ENCODE measurements at regions not wholly inside any gene's neighbourhood (a gene's known extent, or its start where the extent isn't known, plus 50 kb on each side); places are given as distances from the start of the nearest gene placed in this dataset.
A peak's percentile ranks its signal among the peaks of the same experiment; 100 is the strongest.

DNA sequence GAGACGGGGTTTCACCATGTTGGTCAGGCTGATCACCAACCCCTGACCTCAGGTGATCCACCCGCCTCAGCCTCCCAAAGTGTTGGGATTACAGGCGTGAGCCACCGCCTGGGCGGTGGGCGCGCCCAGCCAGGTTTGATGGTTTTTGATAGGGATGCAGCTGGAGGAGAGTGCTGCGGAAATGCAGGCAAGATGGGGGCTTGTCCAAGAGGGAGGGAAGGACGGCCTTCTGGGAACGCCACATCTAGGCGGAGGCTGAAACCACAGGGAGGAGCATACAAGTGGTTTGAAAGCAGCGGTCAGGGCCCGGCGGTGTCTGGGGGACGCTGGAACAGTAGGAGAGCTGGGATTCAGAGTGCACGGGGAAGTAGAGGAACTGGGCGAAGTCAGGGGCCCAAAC is 134.6 kb downstream of the VRK1 start:
- H3K4me3 ChIP-seq (ENCODE audit: low read depth, low read length) = no peak overlapping the region
- TF ChIP-seq, protein P1, sequence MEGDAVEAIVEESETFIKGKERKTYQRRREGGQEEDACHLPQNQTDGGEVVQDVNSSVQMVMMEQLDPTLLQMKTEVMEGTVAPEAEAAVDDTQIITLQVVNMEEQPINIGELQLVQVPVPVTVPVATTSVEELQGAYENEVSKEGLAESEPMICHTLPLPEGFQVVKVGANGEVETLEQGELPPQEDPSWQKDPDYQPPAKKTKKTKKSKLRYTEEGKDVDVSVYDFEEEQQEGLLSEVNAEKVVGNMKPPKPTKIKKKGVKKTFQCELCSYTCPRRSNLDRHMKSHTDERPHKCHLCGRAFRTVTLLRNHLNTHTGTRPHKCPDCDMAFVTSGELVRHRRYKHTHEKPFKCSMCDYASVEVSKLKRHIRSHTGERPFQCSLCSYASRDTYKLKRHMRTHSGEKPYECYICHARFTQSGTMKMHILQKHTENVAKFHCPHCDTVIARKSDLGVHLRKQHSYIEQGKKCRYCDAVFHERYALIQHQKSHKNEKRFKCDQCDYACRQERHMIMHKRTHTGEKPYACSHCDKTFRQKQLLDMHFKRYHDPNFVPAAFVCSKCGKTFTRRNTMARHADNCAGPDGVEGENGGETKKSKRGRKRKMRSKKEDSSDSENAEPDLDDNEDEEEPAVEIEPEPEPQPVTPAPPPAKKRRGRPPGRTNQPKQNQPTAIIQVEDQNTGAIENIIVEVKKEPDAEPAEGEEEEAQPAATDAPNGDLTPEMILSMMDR (IDR thresholded peaks at IDR 0.05; ENCODE audit: control insufficient read depth, extremely low read depth, insufficient read depth) = no peak
- DNase-seq (ENCODE audit: low read depth) = no peak

DNA sequence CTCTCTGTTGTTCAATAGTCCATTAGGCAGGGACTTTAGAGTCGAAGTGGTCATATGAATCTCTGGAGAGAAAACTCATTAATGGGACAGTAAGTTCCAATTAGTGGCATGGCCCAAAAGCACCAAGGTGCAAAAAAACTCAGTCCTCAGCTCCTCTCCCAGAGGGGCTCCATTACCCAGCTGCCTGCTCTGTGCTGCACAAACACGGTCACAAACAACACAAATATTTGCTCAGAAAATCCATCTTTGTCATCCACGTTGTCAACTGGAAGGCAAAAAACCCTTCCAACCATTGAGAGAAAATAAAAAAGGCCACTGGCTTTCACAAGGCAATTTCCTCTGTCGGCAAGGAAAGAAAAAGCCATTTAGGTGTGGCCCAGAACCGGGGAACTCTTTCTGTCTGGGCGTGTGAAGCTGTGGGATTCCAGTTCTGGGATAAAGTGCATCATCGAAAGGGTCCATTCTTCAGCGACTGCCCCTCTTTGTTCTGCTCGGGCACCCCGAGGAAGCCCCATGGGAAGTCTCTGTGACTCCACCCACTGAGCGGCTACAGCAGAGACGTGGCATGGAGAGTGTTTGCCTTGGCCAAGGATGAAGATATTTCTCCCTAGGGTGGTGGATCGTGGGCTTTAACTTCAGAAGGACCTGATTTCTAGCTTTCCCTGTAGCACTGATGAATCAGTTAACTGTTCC is 137.6 kb downstream of the VRK1 start:
- DNase-seq (ENCODE audit: low read depth) = no peak
- no peak overlapping the region for H3K4me3 ChIP-seq (ENCODE audit: low read depth, low read length)

DNA sequence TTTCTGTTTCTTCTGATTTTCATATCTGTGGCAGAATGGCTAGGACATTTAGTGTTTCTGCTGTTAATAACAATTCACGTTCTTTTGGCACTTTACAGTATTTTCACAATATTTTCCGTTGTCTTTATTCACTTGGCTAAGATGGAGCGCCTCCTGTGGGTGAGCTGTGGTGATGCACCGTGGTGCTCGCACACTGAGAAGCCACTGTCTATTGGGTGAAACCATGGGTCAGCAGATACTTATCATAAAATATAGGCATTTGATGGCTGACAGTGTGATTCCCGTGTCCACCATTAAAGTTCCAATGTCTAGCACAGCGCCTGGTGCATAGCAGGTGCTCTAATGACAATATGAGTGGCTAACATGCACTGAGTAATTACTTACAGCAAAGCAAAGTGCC is 141.8 kb downstream of the VRK1 start:
- TF ChIP-seq, protein P1 (IDR thresholded peaks at IDR 0.05; ENCODE audit: control insufficient read depth, extremely low read depth, insufficient read depth) = peak; percentile 69
- no peak for DNase-seq (ENCODE audit: low read depth)
- H3K4me3 ChIP-seq (ENCODE audit: low read depth, low read length) = no peak overlapping the region

More for the DNA sequence above, 137.6 kb downstream of the VRK1 start:
- TF ChIP-seq, protein P1 (IDR thresholded peaks at IDR 0.05; ENCODE audit: control insufficient read depth, extremely low read depth, insufficient read depth) = no peak

DNA sequence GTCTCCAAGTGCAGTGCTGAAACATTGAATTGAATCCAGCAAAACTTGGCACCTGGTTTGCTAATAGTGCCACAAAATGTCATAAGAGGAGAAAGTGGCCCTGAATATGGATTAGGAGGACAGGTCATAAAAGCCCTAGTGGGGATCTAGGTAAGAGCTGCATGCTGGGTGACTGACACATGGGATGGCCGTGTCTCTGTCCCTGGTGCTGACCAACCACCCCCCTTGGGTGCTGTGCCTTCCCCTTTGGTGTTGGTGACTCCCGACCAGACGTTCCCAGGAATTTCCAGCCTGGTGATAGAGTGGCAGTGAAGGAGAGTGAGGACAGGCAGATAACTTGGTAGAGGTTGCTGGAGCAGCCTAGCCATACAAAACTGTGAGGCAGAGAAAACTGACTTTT is 142.8 kb downstream of the VRK1 start:
- TF ChIP-seq, protein P1 (IDR thresholded peaks at IDR 0.05; ENCODE audit: control insufficient read depth, extremely low read depth, insufficient read depth) = no peak
- no peak for DNase-seq (ENCODE audit: low read depth)
- no peak overlapping the region for H3K4me3 ChIP-seq (ENCODE audit: low read depth, low read length)

DNA sequence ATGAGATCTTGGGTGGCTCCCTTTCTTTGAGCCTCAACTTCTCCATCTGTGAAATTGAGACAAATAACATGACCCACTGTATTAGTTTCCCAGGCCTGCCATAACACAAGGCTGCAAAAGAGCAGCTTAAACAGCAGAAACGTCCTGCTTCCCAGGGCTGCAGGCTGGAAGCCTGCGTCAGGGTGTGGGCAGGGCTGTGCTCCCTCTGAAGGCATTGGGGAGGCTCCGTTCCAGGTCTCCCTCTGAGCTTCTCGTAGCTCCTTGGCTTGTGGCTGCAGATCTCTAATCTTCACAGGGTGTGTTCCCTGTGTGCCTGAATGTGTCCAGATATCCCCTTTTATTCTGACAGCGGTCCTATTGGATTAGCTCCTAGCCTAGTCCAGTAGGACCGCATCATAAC is 147.1 kb downstream of the VRK1 start:
- H3K4me3 ChIP-seq (ENCODE audit: low read depth, low read length) = no peak overlapping the region
- TF ChIP-seq, protein P1 (IDR thresholded peaks at IDR 0.05; ENCODE audit: control insufficient read depth, extremely low read depth, insufficient read depth) = no peak
- DNase-seq (ENCODE audit: low read depth) = no peak

DNA sequence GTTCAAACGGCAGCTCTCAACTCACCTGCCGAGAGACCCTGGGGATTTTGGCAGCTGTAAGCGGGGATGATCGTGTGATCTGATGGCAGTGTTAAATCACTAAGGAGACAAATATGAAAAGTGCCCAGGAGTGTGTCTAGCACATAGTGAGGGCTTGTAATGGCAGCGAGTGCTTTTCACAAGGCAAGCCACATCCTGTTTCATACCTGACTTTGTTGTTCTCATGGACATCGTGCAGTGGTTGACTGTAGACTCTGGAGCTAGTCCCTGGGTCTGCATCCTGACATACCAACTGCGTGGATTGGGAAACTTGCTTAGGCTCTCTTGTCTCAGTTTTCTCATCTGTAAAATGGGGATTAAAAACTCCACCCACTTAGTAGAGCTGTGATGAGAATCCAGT is 148.5 kb downstream of the VRK1 start:
- H3K4me3 ChIP-seq (ENCODE audit: low read depth, low read length) = no peak overlapping the region
- DNase-seq (ENCODE audit: low read depth) = no peak
- TF ChIP-seq, protein P1 (IDR thresholded peaks at IDR 0.05; ENCODE audit: control insufficient read depth, extremely low read depth, insufficient read depth) = no peak

DNA sequence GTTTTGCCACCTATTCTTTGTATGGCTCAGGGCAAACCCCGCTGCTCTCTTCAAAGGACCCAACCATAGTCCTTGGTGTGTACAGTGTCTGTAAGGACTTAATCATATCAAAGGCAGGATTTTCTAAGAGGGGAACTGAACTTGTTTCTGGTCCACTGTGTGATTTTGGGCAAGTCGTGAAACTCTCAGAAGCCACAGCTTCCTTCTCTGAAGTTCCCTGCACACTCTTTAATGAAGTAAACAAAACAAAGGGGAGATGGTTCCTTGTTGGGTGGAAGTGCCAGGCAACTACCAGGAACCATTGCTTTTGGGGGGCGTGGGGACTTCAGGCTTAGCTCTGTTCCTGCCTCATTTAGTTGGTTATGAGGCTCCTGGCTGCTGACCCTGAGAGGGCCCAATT is 152.4 kb downstream of the VRK1 start:
- TF ChIP-seq, protein P1 (IDR thresholded peaks at IDR 0.05; ENCODE audit: control insufficient read depth, extremely low read depth, insufficient read depth) = no peak
- no peak for DNase-seq (ENCODE audit: low read depth)
- no peak overlapping the region for H3K4me3 ChIP-seq (ENCODE audit: low read depth, low read length)

Measured in LNCaP clone FGC (cell line).